AML-193 (cell line): ENCODE measurements at regions not wholly inside any gene's neighbourhood (a gene's known extent, or its start where the extent isn't known, plus 50 kb on each side); places are given as distances from the start of the nearest gene placed in this dataset.
"Not testable (repeated sequence)": the region's sequence is repeated elsewhere in the genome, so short reads cannot be mapped to it uniquely, and the experiment has no call there.

Experiments used
- DNase-seq, 2 experiments: peaks; one replicate each; lab custom pipeline; 2025; lab: John Stamatoyannopoulos, UW

GRCh38 chr10:64416011-64416410, 894.8 kb downstream of the REEP3 start:
- DNase-seq = no peak

- no peak for DNase-seq
Measured at GRCh38 chr10:64419461-64419860, 898.3 kb downstream of the REEP3 start.

- no peak for DNase-seq
Measured at GRCh38 chr10:64426745-64427144, 905.5 kb downstream of the REEP3 start.

- no peak for DNase-seq
Measured at GRCh38 chr10:64430690-64431323, 909.6 kb downstream of the REEP3 start.

GRCh38 chr10:64441872-64442271, 920.7 kb downstream of the REEP3 start:
- DNase-seq = not testable (repeated sequence)

- DNase-seq = no peak
Measured at GRCh38 chr10:64444163-64444562, 923.0 kb downstream of the REEP3 start.

GRCh38 chr10:64444564-64444963, 923.4 kb downstream of the REEP3 start:
- no peak for DNase-seq

- DNase-seq = no peak
Measured at GRCh38 chr10:64449603-64450002, 928.4 kb downstream of the REEP3 start.

- no peak for DNase-seq
Measured at GRCh38 chr10:64450312-64450711, 929.1 kb downstream of the REEP3 start.

- DNase-seq = no peak
Measured at GRCh38 chr10:64454962-64455361, 933.8 kb downstream of the REEP3 start.

GRCh38 chr10:64458306-64458705, 937.1 kb downstream of the REEP3 start:
- DNase-seq = no peak

GRCh38 chr10:64463406-64463805, 942.2 kb downstream of the REEP3 start:
- DNase-seq = no peak

GRCh38 chr10:64465653-64466052, 944.5 kb downstream of the REEP3 start:
- no peak for DNase-seq

- DNase-seq = no peak
Measured at GRCh38 chr10:64468219-64468618, 947.0 kb downstream of the REEP3 start.

GRCh38 chr10:64476506-64476905, 955.3 kb downstream of the REEP3 start:
- no peak for DNase-seq

GRCh38 chr10:64477791-64478190, 956.6 kb downstream of the REEP3 start:
- DNase-seq = no peak

GRCh38 chr10:64484811-64485330, 963.7 kb downstream of the REEP3 start:
- no peak for DNase-seq

GRCh38 chr10:64486149-64486548, 964.9 kb downstream of the REEP3 start:
- no peak for DNase-seq

GRCh38 chr10:64486901-64487300, 965.7 kb downstream of the REEP3 start:
- no peak for DNase-seq

- DNase-seq = no peak
Measured at GRCh38 chr10:64494901-64495300, 973.7 kb downstream of the REEP3 start.

- DNase-seq = no peak
Measured at GRCh38 chr10:64497306-64497705, 976.1 kb downstream of the REEP3 start.

- no peak for DNase-seq
Measured at GRCh38 chr10:64501807-64502206, 980.6 kb downstream of the REEP3 start.

GRCh38 chr10:64502936-64503335, 981.7 kb downstream of the REEP3 start:
- no peak for DNase-seq

- DNase-seq = no peak
Measured at GRCh38 chr10:64503429-64503828, 982.2 kb downstream of the REEP3 start.
